DOHH2 (cell line): ENCODE measurements at regions not wholly inside any gene's neighbourhood (a gene's known extent, or its start where the extent isn't known, plus 50 kb on each side); places are given as distances from the start of the nearest gene placed in this dataset.

Source experiments
- H3F3A ChIP-seq: fragments of 200-600 bp; sonication (generic), shearing (Covaris generic); 2 replicates; pipeline ENCODE4 v1.6.0; 2016; ENCODE audit warnings: antibody characterized with exemption, mild to moderate bottlenecking; ENCODE audit not compliant: control insufficient read depth, insufficient read depth
- H3K27ac ChIP-seq: fragments of 200-600 bp; sonication (generic); 2 replicates; pipeline ENCODE4 v1.5.1; 2014; ENCODE audit warnings: low read depth, mild to moderate bottlenecking, low read length, moderate library complexity
- H3K27me3 ChIP-seq: fragments of 200-600 bp; sonication (generic); 2 replicates; pipeline ENCODE4 v1.6.1; 2014; ENCODE audit warnings: mild to moderate bottlenecking, low read length, mixed read lengths; ENCODE audit not compliant: control insufficient read depth
- H3K36me3 ChIP-seq: fragments of 200-600 bp; sonication (generic); 2 replicates; pipeline ENCODE4 v1.6.1; 2014; ENCODE audit warnings: mild to moderate bottlenecking, low read length, moderate library complexity, mixed read lengths; ENCODE audit not compliant: control insufficient read depth
- H3K4me1 ChIP-seq: fragments of 200-600 bp; sonication (generic); 2 replicates; pipeline ENCODE4 v1.6.1; 2014; ENCODE audit warnings: mild to moderate bottlenecking, low read length, mixed read lengths; ENCODE audit not compliant: control insufficient read depth
- H3K4me2 ChIP-seq: fragments of 200-600 bp; sonication (generic); 2 replicates; pipeline ENCODE4 v1.6.0; 2014; ENCODE audit warnings: mild to moderate bottlenecking, low read length, moderate library complexity
- H3K4me3 ChIP-seq: fragments of 200-600 bp; sonication (generic); 2 replicates; pipeline ENCODE4 v1.5.1; 2014; ENCODE audit warnings: mild to moderate bottlenecking, low read length, mixed read lengths
- H3K79me2 ChIP-seq: fragments of 200-600 bp; sonication (generic); 2 replicates; pipeline ENCODE4 v1.6.1; 2014; ENCODE audit warnings: mild to moderate bottlenecking, low read length, mixed read lengths; ENCODE audit not compliant: control insufficient read depth
- H3K9me2 ChIP-seq: fragments of 200-600 bp; sonication (generic); replicated peaks from 2 replicates; pipeline ENCODE4 v1.6.1; 2014; ENCODE audit warnings: mild to moderate bottlenecking, low read length, mixed read lengths; ENCODE audit not compliant: control insufficient read depth
- H3K9me3 ChIP-seq: fragments of 200-600 bp; sonication (generic); 2 replicates; pipeline ENCODE4 v1.6.1; 2014; ENCODE audit warnings: antibody characterized with exemption, low read length, mixed read lengths; ENCODE audit not compliant: control insufficient read depth, insufficient read depth
- H4K20me1 ChIP-seq: fragments of 200-600 bp; sonication (generic); 2 replicates; pipeline ENCODE4 v1.6.0; 2014; ENCODE audit warnings: low read depth, mild to moderate bottlenecking, antibody characterized with exemption, low read length, moderate library complexity; ENCODE audit not compliant: control insufficient read depth, insufficient read depth
- CTCF ChIP-seq: fragments of 200-600 bp; sonication (generic); IDR thresholded peaks from one replicate; pipeline ENCODE4 v1.5.1; 2014; ENCODE audit warnings: antibody characterized with exemption, mild to moderate bottlenecking, low read depth, low read length; ENCODE audit not compliant: poor library complexity, severe bottlenecking
- EZH2phosphoT487 ChIP-seq: fragments of 200-600 bp; sonication (generic); IDR thresholded peaks from 2 replicates; pipeline ENCODE4 v1.6.1; 2017; ENCODE audit warnings: borderline replicate concordance, mild to moderate bottlenecking, antibody characterized with exemption, low read length, moderate library complexity, mixed read lengths

GRCh38 chr6:140867336-140867735 is 1265.4 kb upstream of the GJE1 start:
- no peaks in the 10 kb centered on the region for H3K9me3 ChIP-seq
- H3K27ac ChIP-seq, result no peak overlapping the region
- no peak overlapping the region for H3K4me2 ChIP-seq

GRCh38 chr6:140858381-140858971 is 1274.2 kb upstream of the GJE1 start:
- Histone ChIP-seq H3K9me2 (no peaks in the 10 kb centered on the region), H3K36me3 (no peaks in the 10 kb centered on the region), H3K4me3 (no peak overlapping the region), H3K27me3 (no peaks in the 10 kb centered on the region), H3K27ac (no peak overlapping the region), H3K9me3 (no peaks in the 10 kb centered on the region), H3K79me2 (no peaks in the 10 kb centered on the region), H3K4me1 (no peaks in the 10 kb centered on the region), H3F3A (no peaks in the 10 kb centered on the region), H3K4me2 (no peak overlapping the region), H4K20me1 (no peaks in the 10 kb centered on the region)
- TF ChIP-seq EZH2phosphoT487 (no peak), CTCF (no peak)

More at GRCh38 chr6:140867336-140867735, 1265.4 kb upstream of the GJE1 start:
- Histone ChIP-seq H3K9me2 (no peaks in the 10 kb centered on the region), H3K36me3 (no peaks in the 10 kb centered on the region), H3K79me2 (no peaks in the 10 kb centered on the region), H3F3A (no peaks in the 10 kb centered on the region), H4K20me1 (no peaks in the 10 kb centered on the region), H3K4me1 (no peaks in the 10 kb centered on the region), H3K4me3 (no peak overlapping the region), H3K27me3 (no peaks in the 10 kb centered on the region)
- no peak for TF ChIP-seq CTCF
- no peak for TF ChIP-seq EZH2phosphoT487

- no peaks in the 10 kb centered on the region for H3K9me2 ChIP-seq
- H3K36me3 ChIP-seq, result no peaks in the 10 kb centered on the region
- no peaks in the 10 kb centered on the region for H3K4me1 ChIP-seq
- no peaks in the 10 kb centered on the region for H3K9me3 ChIP-seq
- H4K20me1 ChIP-seq, result no peaks in the 10 kb centered on the region
- no peak overlapping the region for H3K27ac ChIP-seq
- H3K4me2 ChIP-seq, result no peak overlapping the region
- no peaks in the 10 kb centered on the region for H3F3A ChIP-seq
- no peak overlapping the region for H3K4me3 ChIP-seq
- no peak for TF ChIP-seq EZH2phosphoT487
- no peak for TF ChIP-seq CTCF
- H3K79me2 ChIP-seq, result no peaks in the 10 kb centered on the region
- H3K27me3 ChIP-seq, result no peaks in the 10 kb centered on the region
These were observed 1274.9 kb upstream of the GJE1 start for GRCh38 chr6:140857739-140858380.
